HEK293 (cell line): ENCODE measurements at regions not wholly inside any gene's neighbourhood (a gene's known extent, or its start where the extent isn't known, plus 50 kb on each side); places are given as distances from the start of the nearest gene placed in this dataset.

ENCODE experiments used
- ATF2 ChIP-seq: fragments of 450-650 bp; formaldehyde crosslinking; IDR thresholded peaks from 2 replicates; pipeline ENCODE4 v1.5.1; 2016; ENCODE audit warnings: missing biosample characterization, missing genetic modification characterization, low read depth
- HOXA7 ChIP-seq: sonication (generic); formaldehyde crosslinking; IDR thresholded peaks from 2 replicates; pipeline ENCODE4 v1.8.1; 2022; ENCODE audit warnings: missing genetic modification reagents, borderline replicate concordance
- YY2 ChIP-seq: fragments of 450-650 bp; formaldehyde crosslinking; IDR thresholded peaks from 2 replicates; pipeline ENCODE4 v1.5.1; 2016; ENCODE audit warnings: missing biosample characterization, missing genetic modification characterization
- ZFP37 ChIP-seq: fragments of 450-650 bp; formaldehyde crosslinking; IDR thresholded peaks from 2 replicates; pipeline ENCODE4 v1.5.1; 2016; ENCODE audit warnings: missing biosample characterization, missing genetic modification characterization
- ZNF239 ChIP-seq: fragments of 450-650 bp; formaldehyde crosslinking; IDR thresholded peaks from 2 replicates; pipeline ENCODE4 v1.5.1; 2016; ENCODE audit warnings: missing biosample characterization, missing genetic modification characterization
- ZNF274 ChIP-seq, 2 experiments: fragments of 200-500 bp in 1 of 2; fragments of 450-650 bp in 1 of 2; sonication (Bioruptor generic) in 1 of 2; formaldehyde crosslinking in 1 of 2; IDR thresholded peaks; 2 replicates each; pipeline versions ENCODE4 v1.5.1 to v1.6.1; 2014 to 2016; ENCODE audit warnings: borderline replicate concordance in 1 of 2, inconsistent platforms in 1 of 2, low read length in 1 of 2, missing biosample characterization in 1 of 2, missing genetic modification characterization in 1 of 2
- ZNF350 ChIP-seq: fragments of 450-650 bp; formaldehyde crosslinking; IDR thresholded peaks from 2 replicates; pipeline ENCODE4 v1.5.0; 2017; ENCODE audit warnings: missing biosample characterization, mild to moderate bottlenecking, missing genetic modification characterization
- ZNF521 ChIP-seq: fragments of 450-650 bp; formaldehyde crosslinking; IDR thresholded peaks from 2 replicates; pipeline ENCODE4 v1.5.1; 2017; ENCODE audit warnings: missing biosample characterization, mild to moderate bottlenecking, missing genetic modification characterization
- TF ChIP-seq, protein P1 (sequence below): fragments of 450-650 bp; formaldehyde crosslinking; IDR thresholded peaks from 2 replicates; pipeline ENCODE4 v1.5.1; 2016; ENCODE audit warnings: missing biosample characterization, missing genetic modification characterization
- TF ChIP-seq, protein P2 (sequence below): fragments of 450-650 bp; formaldehyde crosslinking; IDR thresholded peaks from 2 replicates; pipeline ENCODE4 v1.5.1; 2016; ENCODE audit warnings: missing biosample characterization, missing genetic modification characterization

DNA sequence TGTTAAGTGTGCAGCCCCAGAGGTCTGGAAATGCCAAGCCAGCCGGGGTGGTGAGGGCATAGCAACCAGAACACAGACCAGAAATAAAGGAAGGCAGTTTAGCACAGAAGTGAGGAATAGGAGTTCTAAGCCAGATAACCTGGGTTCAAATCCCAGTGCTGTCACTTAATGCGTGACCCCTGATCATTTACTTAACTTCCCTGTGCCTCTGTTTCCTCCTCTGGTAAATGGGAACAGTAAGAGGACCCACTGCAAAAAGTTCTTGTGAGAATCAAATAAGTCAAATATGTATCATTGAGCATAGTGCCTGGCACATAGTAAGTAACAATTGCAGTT is 125.2 kb upstream of the ARHGEF3 start:
- TF ChIP-seq, protein P1, sequence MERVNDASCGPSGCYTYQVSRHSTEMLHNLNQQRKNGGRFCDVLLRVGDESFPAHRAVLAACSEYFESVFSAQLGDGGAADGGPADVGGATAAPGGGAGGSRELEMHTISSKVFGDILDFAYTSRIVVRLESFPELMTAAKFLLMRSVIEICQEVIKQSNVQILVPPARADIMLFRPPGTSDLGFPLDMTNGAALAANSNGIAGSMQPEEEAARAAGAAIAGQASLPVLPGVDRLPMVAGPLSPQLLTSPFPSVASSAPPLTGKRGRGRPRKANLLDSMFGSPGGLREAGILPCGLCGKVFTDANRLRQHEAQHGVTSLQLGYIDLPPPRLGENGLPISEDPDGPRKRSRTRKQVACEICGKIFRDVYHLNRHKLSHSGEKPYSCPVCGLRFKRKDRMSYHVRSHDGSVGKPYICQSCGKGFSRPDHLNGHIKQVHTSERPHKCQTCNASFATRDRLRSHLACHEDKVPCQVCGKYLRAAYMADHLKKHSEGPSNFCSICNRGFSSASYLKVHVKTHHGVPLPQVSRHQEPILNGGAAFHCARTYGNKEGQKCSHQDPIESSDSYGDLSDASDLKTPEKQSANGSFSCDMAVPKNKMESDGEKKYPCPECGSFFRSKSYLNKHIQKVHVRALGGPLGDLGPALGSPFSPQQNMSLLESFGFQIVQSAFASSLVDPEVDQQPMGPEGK (tag by site-specific recombination): no peak
- no peak for TF ChIP-seq HOXA7 (CRISPR knock-in tag)
- TF ChIP-seq ZNF239 (tag by site-specific recombination): no peak
- no peak for TF ChIP-seq ATF2 (tag by site-specific recombination)
- TF ChIP-seq YY2 (tag by site-specific recombination): no peak
- TF ChIP-seq, protein P2, sequence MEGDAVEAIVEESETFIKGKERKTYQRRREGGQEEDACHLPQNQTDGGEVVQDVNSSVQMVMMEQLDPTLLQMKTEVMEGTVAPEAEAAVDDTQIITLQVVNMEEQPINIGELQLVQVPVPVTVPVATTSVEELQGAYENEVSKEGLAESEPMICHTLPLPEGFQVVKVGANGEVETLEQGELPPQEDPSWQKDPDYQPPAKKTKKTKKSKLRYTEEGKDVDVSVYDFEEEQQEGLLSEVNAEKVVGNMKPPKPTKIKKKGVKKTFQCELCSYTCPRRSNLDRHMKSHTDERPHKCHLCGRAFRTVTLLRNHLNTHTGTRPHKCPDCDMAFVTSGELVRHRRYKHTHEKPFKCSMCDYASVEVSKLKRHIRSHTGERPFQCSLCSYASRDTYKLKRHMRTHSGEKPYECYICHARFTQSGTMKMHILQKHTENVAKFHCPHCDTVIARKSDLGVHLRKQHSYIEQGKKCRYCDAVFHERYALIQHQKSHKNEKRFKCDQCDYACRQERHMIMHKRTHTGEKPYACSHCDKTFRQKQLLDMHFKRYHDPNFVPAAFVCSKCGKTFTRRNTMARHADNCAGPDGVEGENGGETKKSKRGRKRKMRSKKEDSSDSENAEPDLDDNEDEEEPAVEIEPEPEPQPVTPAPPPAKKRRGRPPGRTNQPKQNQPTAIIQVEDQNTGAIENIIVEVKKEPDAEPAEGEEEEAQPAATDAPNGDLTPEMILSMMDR (tag by site-specific recombination): no peak
- no peak for TF ChIP-seq ZNF521 (tag by site-specific recombination)
- TF ChIP-seq ZNF350: no peak
- no peak for TF ChIP-seq ZFP37 (tag by site-specific recombination)
- TF ChIP-seq ZNF274 (IDR thresholded peaks at IDR 0.05; ENCODE audit: low read length): no peak
- no peak for TF ChIP-seq ZNF274 (tag by site-specific recombination; IDR thresholded peaks at IDR 0.05; ENCODE audit: borderline replicate concordance)
